HepG2 (cell line): ENCODE measurements at regions not wholly inside any gene's neighbourhood (a gene's known extent, or its start where the extent isn't known, plus 50 kb on each side); places are given as distances from the start of the nearest gene placed in this dataset.

Experiments
- ATAC-seq: fragments of 200-7000 bp; cut with Tn5 transposase; 3 replicates; pipeline ENCODE4 v1.9.1; 2020; ENCODE audit warnings: mild to moderate bottlenecking, moderate library complexity
- BruUV-seq: library from RNA; stranded (reverse); fragments of 400-500 nt; replicated peaks from 2 replicates; lab custom pipeline; 2021; lab: Mats Ljungman, UMichigan
- CTCF ChIA-PET: fragments of 300-600 bp; formaldehyde crosslinking; extraction: SDS; loops from one replicate; lab custom pipeline; 2021; ENCODE audit warnings: low total read pairs, inconsistent platforms, low intra/inter-chr PET ratio; lab: Yijun Ruan, JAX
- POLR2A ChIA-PET: fragments of 350-600 bp; sonication (Branson Sonifier 250); formaldehyde crosslinking; loops from one replicate; lab custom pipeline; 2020; ENCODE audit warnings: antibody characterized with exemption, inconsistent platforms; lab: Yijun Ruan, JAX
- DNase-seq: peaks from one replicate; pipeline ENCODE4 v3.0.0-alpha.2; 2015; ENCODE audit warnings: low spot score
- FAIRE-seq: peaks from 3 replicates; lab custom pipeline; 2011; peaks lifted over from hg19 to GRCh38; lab: Jason Lieb, UNC
- H2AFZ ChIP-seq: one replicate; pipeline ENCODE4 v1.6.1; 2011; ENCODE audit warnings: low read length, inconsistent platforms
- H3K27ac ChIP-seq: fragments of 300-600 bp; 3 replicates; pipeline ENCODE4 v1.8.0; 2011; ENCODE audit warnings: mixed run types, mild to moderate bottlenecking, mixed read lengths, low read length, inconsistent platforms; ENCODE audit not compliant: insufficient read depth; ENCODE audit errors: extremely low read length
- H3K27me3 ChIP-seq, 2 experiments: fragments of 200-600 bp in 1 of 2; 2 replicates in 1 of 2; 3 replicates in 1 of 2; pipeline versions ENCODE4 v1.6.0 to v1.8.0; 2011; ENCODE audit warnings: low read length in 2 of 2, mild to moderate bottlenecking in 2 of 2, moderate library complexity in 2 of 2, inconsistent platforms in 1 of 2; ENCODE audit not compliant: insufficient read depth in 2 of 2, control insufficient read depth in 1 of 2
- H3K36me3 ChIP-seq, 2 experiments: fragments of 200-600 bp in 1 of 2; replicated peaks in 1 of 2; 2 replicates in 1 of 2; 3 replicates in 1 of 2; pipeline versions ENCODE4 v1.5.1 to v1.8.0; 2011; ENCODE audit warnings: low read length in 2 of 2, inconsistent platforms in 1 of 2; ENCODE audit not compliant: insufficient read depth in 2 of 2, control insufficient read depth in 1 of 2
- H3K4me1 ChIP-seq: 2 replicates; pipeline ENCODE4 v1.5.1; 2012; ENCODE audit warnings: low read length, inconsistent platforms; ENCODE audit not compliant: insufficient read depth
- H3K4me2 ChIP-seq: 2 replicates; pipeline ENCODE4 v1.6.0; 2011; ENCODE audit warnings: low read depth, low read length, inconsistent platforms
- H3K4me3 ChIP-seq, 3 experiments: fragments of 200-600 bp in 1 of 3; sonication (generic), shearing (Covaris generic) in 1 of 3; replicated peaks in 1 of 3; 2 replicates each; pipeline ENCODE4 v1.5.1; 2011 to 2016; ENCODE audit warnings: low read length in 3 of 3, inconsistent platforms in 2 of 3, low read depth in 2 of 3, mild to moderate bottlenecking in 2 of 3, control low read depth in 1 of 3, mixed read lengths in 1 of 3; ENCODE audit not compliant: insufficient read depth in 1 of 3
- H3K79me2 ChIP-seq: one replicate; pipeline ENCODE4 v1.6.1; 2011; ENCODE audit warnings: low read length, inconsistent platforms; ENCODE audit not compliant: insufficient read depth
- H3K9ac ChIP-seq: 2 replicates; pipeline ENCODE4 v1.6.0; 2011; ENCODE audit warnings: mild to moderate bottlenecking, low read depth, low read length, inconsistent platforms; ENCODE audit not compliant: insufficient read depth
- H3K9me3 ChIP-seq: 2 replicates; pipeline ENCODE4 v1.5.1; 2012; ENCODE audit warnings: mild to moderate bottlenecking, low read length
- H4K20me1 ChIP-seq: 2 replicates; pipeline ENCODE4 v1.6.0; 2011; ENCODE audit warnings: inconsistent platforms, mild to moderate bottlenecking, low read length, moderate library complexity; ENCODE audit not compliant: insufficient read depth
- CEBPB ChIP-seq: IDR thresholded peaks from 2 replicates; pipeline ENCODE4 v1.6.1; 2011; ENCODE audit warnings: low read depth, low read length, improper control_type of control experiment, borderline replicate concordance
- CEBPG ChIP-seq: IDR thresholded peaks from 2 replicates; pipeline ENCODE4 v1.6.1; 2016
- FOXP1 ChIP-seq, 2 experiments: fragments of 450-650 bp in 1 of 2; IDR thresholded peaks; 2 replicates each; pipeline ENCODE4 v1.6.1; 2017 to 2018; ENCODE audit warnings: antibody characterized with exemption in 1 of 2
- PCBP1 ChIP-seq: fragments of 200-400 bp; formaldehyde crosslinking; IDR thresholded peaks from 2 replicates; pipeline ENCODE4 v1.6.1; 2017; ENCODE audit warnings: mild to moderate bottlenecking, low read depth, low read length, borderline replicate concordance
- POGK ChIP-seq: sonication (generic); formaldehyde crosslinking; conservative IDR thresholded peaks from 2 replicates; pipeline ENCODE4 v1.8.0; 2022; ENCODE audit warnings: mild to moderate bottlenecking, moderate library complexity, missing genetic modification reagents
- RAD21 ChIP-seq: fragments of 450-650 bp; formaldehyde crosslinking; IDR thresholded peaks from 2 replicates; pipeline ENCODE4 v1.5.0; 2020; ENCODE audit warnings: mild to moderate bottlenecking
- TAF1 ChIP-seq: sonication (generic); formaldehyde crosslinking; IDR thresholded peaks from 2 replicates; pipeline ENCODE4 v1.4.0; 2020; ENCODE audit warnings: missing genetic modification reagents
- ZNF460 ChIP-seq: sonication (generic); formaldehyde crosslinking; IDR thresholded peaks from 2 replicates; pipeline ENCODE4 v1.5.1; 2020; ENCODE audit warnings: missing genetic modification reagents, mild to moderate bottlenecking, borderline replicate concordance
- ZSCAN25 ChIP-seq: sonication (generic); formaldehyde crosslinking; IDR thresholded peaks from 2 replicates; pipeline ENCODE4 v1.8.0; 2022; ENCODE audit warnings: mild to moderate bottlenecking, missing genetic modification reagents
- WGBS: methylation state at CpG from one replicate; pipeline ENCODE4 v1.1.6; 2017; ENCODE audit warnings: low lambda C conversion rate; 5-methylcytosine and 5-hydroxymethylcytosine counted together
- in situ Hi-C: cut with HindIII; loops from 2 replicates; pipeline ENCODE4 v1.10.0; 2017; ENCODE audit warnings: low pct_unique_long_range_greater_than_20kb; ENCODE audit not compliant: extremely low pct_ligation_motif_present
- intact Hi-C: fragments of 100-400 bp; cut with micrococcal nuclease; formaldehyde crosslinking; loops from one replicate; pipeline ENCODE4 v1.10.0; 2022; ENCODE audit not compliant: unreplicated experiment

- no peaks in the 10 kb centered on the region for H4K20me1 ChIP-seq
- in situ Hi-C loops (no loop called here), intact Hi-C loops (no loop called here)
- peak; percentile 44; the same call in 1 of the 2 replicates for TF ChIP-seq CEBPG (CRISPR knock-in tag)
- TF ChIP-seq ZNF460 = peak; percentile 85
- TF ChIP-seq PCBP1 = no peak
- no peak for TF ChIP-seq ZSCAN25
- no peak for TF ChIP-seq RAD21 (CRISPR knock-in tag)
- no peak for TF ChIP-seq FOXP1 (IDR thresholded peaks at IDR 0.05)
- TF ChIP-seq FOXP1 (CRISPR knock-in tag; IDR thresholded peaks at IDR 0.05) = no peak
- no peak for TF ChIP-seq POGK
- TF ChIP-seq TAF1 (CRISPR knock-in tag) = no peak
- TF ChIP-seq CEBPB = peak; percentile 80
- H3K4me1 ChIP-seq = no peaks in the 10 kb centered on the region
- WGBS = 53% methylated on average over 2 of the region's 2 CpGs
- H3K4me3 ChIP-seq = no peak overlapping the region
- POLR2A ChIA-PET = no interaction called here
- DNase-seq (no peak), FAIRE-seq (no peak), ATAC-seq (no peak)
- peaks cover 6% of the 10 kb centered on the region; the same call in 1 of the 2 replicates for H3K9me3 ChIP-seq
- CTCF ChIA-PET = no interaction called here
- no peak overlapping the region for H3K27ac ChIP-seq
- no peaks in the 10 kb centered on the region for H3K27me3 ChIP-seq
- BruUV-seq = no TSS peak
- H2AFZ ChIP-seq = no peak overlapping the region
- no peaks in the 10 kb centered on the region for H3K79me2 ChIP-seq
- H3K36me3 ChIP-seq = no peaks in the 10 kb centered on the region
- no peak overlapping the region for H3K4me2 ChIP-seq
- H3K9ac ChIP-seq = no peak overlapping the region
Observed at GRCh38 chr2:138319616-138320015, 182.0 kb upstream of the SPOPL start.
